ENCODE measurements at regions not wholly inside any gene's neighbourhood (a gene's known extent, or its start where the extent isn't known, plus 50 kb on each side); places are given as distances from the start of the nearest gene placed in this dataset.

- TF ChIP-seq CTCF (IDR thresholded peaks at IDR 0.05; ENCODE audit: insufficient read depth, low read length) (no peak), POLR2AphosphoS5 (IDR thresholded peaks at IDR 0.05; ENCODE audit: low read depth) (no peak), REST (IDR thresholded peaks at IDR 0.05; ENCODE audit: insufficient replicate concordance, low read depth) (no peak)
These were observed 201.3 kb upstream of the CXCR4 start for GRCh38 chr2:136319237-136319636.
